Fibroblast of villous mesenchyme (primary cell): ENCODE measurements at regions not wholly inside any gene's neighbourhood (a gene's known extent, or its start where the extent isn't known, plus 50 kb on each side); places are given as distances from the start of the nearest gene placed in this dataset.

ENCODE experiments used
- DNase-seq: peaks from one replicate; pipeline ENCODE4 v3.0.0-alpha.2; 2010; ENCODE audit warnings: low read depth
- H3K4me3 ChIP-seq: 2 replicates; pipeline ENCODE4 v1.5.1; 2011; ENCODE audit warnings: low read depth, mild to moderate bottlenecking, low read length
- CTCF ChIP-seq: IDR thresholded peaks from 2 replicates; pipeline ENCODE4 v1.5.1; 2012; ENCODE audit warnings: low read depth, mild to moderate bottlenecking, low read length; ENCODE audit not compliant: insufficient read depth

- no peak overlapping the region for H3K4me3 ChIP-seq
- no peak for DNase-seq
- no peak for TF ChIP-seq CTCF
Measured at GRCh38 chr2:88811233-88811632, 119.8 kb downstream of the RPIA start.

- no peak for DNase-seq
- no peak for TF ChIP-seq CTCF
Measured at GRCh38 chr2:88811681-88812080, 120.2 kb downstream of the RPIA start.

GRCh38 chr2:88813612-88814011 lies 122.1 kb downstream of the RPIA start:
- no peak for DNase-seq
- no peak overlapping the region for H3K4me3 ChIP-seq
- no peak for TF ChIP-seq CTCF

More at GRCh38 chr2:88811681-88812080, 120.2 kb downstream of the RPIA start:
- no peak overlapping the region for H3K4me3 ChIP-seq

- H3K4me3 ChIP-seq: no peak overlapping the region
- no peak for TF ChIP-seq CTCF
- DNase-seq: no peak
Measured at GRCh38 chr2:88815282-88815681, 123.8 kb downstream of the RPIA start.

GRCh38 chr2:88815697-88816096 lies 124.2 kb downstream of the RPIA start:
- no peak for DNase-seq
- TF ChIP-seq CTCF: no peak
- H3K4me3 ChIP-seq: no peak overlapping the region

- H3K4me3 ChIP-seq: no peak overlapping the region
- TF ChIP-seq CTCF: no peak
Measured at GRCh38 chr2:88818381-88818780, 126.9 kb downstream of the RPIA start.

GRCh38 chr2:88824951-88825350 lies 133.5 kb downstream of the RPIA start:
- DNase-seq: no peak
- TF ChIP-seq CTCF: no peak
- H3K4me3 ChIP-seq: no peak overlapping the region

More at GRCh38 chr2:88818381-88818780, 126.9 kb downstream of the RPIA start:
- no peak for DNase-seq
